GM12873 (cell line): ENCODE measurements at regions not wholly inside any gene's neighbourhood (a gene's known extent, or its start where the extent isn't known, plus 50 kb on each side); places are given as distances from the start of the nearest gene placed in this dataset.

ENCODE experiments used
- CTCF ChIP-seq: IDR thresholded peaks from 2 replicates; pipeline ENCODE4 v1.5.1; 2012; ENCODE audit warnings: low read depth, mild to moderate bottlenecking, moderate library complexity, low read length, control low read depth; ENCODE audit not compliant: insufficient read depth; ENCODE audit errors: missing control alignments

GRCh38 chr1:87584586-87584985 is 255.9 kb downstream of the LMO4 start:
- no peak for TF ChIP-seq CTCF

- no peak for TF ChIP-seq CTCF
Observed at GRCh38 chr1:87586501-87586900, 257.8 kb downstream of the LMO4 start.

DNA sequence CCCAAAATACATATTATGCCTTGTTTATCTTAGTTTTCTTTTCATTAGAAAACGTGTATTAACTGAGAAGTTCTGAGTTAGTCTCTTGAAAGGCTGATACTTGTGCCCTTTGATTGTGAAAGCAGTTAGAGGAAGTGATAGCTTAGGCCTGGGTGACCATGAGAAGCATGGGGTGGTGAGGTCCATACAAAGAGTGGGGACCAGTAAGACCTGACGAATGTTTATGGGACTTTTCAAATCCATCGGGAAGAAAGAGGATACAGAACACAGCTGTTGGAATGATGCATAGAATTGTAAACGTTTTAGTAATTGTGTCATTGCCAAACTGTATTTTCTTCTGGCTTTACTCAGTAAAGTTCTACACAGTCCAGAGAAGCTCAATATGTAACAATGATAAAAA is 259.8 kb downstream of the LMO4 start:
- TF ChIP-seq CTCF, result no peak

DNA sequence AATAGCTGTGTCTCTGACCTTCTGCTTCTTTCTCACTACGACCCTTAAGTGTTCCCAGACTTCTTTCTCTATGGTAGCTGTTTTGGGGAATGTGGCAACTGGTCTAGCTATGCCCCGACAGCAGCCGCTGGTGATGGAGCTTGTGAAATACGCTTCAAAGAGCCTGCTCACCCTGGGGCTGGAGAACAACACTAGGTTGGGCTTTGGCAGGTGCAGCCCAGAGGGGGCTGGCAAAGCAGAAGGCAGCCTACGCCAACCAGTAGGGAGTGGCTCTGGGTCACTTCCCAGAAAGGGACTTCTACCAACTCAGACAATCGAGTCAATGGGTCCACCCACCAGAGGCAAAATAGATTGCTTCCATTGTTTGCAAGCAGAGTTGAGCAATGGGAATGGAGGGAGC is 262.8 kb downstream of the LMO4 start:
- no peak for TF ChIP-seq CTCF

DNA sequence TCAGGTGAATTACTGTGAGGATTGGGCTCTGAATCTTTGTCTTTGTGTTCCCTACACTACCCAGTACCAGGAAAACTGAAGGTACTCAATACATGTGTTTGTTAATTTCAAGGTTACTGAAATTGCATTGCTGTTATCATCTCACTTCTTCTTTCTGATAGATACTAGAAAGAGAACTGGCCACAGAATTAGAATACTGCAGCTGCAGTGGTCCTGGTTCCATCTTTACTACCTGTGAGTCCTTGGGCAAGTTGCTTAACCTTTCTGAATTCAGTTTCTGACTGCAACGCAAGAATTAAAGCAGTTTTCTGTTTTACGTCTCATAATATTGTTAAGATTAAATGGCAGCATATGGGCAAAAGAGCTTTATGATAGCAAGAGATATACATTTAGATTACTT is 263.5 kb downstream of the LMO4 start:
- no peak for TF ChIP-seq CTCF

DNA sequence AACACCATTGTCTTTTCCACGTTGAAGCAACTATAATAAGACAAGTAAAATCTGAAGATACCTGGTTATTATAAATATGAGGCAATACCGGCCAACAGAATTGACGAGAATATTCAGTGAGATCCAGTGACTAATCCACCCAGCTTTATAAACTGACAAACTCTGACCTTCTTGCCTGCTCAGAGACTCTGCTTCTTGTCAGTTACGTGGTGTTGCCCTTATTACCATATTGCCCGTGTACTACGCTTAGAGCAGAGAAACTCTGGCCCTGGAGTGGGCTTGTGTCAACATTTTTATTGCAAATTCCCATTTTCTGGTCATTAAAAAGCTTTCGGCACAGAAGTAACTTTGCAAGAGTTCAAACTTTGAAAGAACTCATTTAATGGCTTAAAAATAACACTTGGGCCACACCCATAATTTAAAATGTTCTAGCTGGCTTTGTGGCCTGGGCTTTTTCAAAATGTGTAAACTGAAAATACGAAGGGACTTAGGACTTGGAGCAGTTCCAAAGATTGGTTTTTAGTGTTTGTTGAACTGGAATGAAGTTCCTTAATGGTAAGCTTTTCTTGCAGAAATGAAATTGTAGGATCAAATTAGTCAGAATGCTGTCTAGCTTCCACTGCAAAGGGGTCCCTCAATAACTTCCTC is 266.2 kb downstream of the LMO4 start:
- no peak for TF ChIP-seq CTCF

DNA sequence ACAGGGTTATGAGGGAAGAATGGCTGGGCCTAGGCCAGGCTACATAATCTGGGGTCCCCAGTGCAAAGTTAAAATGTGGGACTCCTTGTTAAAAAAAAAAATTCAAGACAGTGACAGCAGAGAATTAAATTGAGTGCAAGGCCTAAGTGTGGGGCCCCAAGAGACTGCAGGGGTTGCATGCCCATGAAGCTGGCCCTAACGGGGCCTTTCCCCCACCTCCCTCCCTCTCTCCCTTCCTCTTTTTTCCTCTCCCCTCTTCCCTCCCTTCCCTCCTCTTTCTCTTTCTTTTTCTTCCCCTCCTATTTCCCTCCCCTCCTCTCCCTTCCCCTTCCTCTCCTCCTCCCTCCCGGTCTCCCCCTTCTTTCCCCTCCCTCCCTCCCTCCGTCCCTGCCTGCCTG is 266.7 kb downstream of the LMO4 start:
- TF ChIP-seq CTCF, result no peak
